ENCODE measurements at regions not wholly inside any gene's neighbourhood (a gene's known extent, or its start where the extent isn't known, plus 50 kb on each side); places are given as distances from the start of the nearest gene placed in this dataset.
A peak's percentile ranks its signal among the peaks of the same experiment; 100 is the strongest.

DNA sequence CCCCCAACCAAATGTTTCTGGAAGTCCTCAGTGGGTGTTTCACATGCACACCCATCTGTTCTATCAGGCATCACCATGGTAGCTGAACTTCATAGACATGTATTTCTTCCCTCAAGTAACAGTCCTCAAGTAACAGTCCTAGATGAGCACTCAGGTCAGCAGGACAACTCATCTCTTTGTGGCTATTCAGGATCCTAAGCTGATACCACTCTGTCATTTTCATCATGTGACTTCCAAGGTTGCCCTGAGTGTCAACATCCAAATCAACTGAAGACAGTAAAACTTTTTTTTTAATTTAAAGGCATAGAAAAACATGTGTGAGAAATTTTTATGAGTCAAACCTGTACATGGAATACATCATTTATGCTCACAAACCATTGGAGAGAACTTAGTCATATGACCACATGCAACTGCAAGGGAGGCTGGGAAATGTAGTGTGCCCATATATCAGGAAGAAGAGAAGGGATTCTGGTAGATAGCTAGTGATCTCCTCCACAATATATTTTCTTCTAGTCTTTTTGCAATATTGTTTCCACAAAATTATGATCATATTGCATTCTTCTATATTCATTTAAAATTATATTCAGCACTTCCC, 64.2 kb upstream of the FST start:
- no peak for DNase-seq

- DNase-seq: no peak
These were observed 62.0 kb upstream of the FST start for GRCh38 chr5:53418409-53418808.

DNA sequence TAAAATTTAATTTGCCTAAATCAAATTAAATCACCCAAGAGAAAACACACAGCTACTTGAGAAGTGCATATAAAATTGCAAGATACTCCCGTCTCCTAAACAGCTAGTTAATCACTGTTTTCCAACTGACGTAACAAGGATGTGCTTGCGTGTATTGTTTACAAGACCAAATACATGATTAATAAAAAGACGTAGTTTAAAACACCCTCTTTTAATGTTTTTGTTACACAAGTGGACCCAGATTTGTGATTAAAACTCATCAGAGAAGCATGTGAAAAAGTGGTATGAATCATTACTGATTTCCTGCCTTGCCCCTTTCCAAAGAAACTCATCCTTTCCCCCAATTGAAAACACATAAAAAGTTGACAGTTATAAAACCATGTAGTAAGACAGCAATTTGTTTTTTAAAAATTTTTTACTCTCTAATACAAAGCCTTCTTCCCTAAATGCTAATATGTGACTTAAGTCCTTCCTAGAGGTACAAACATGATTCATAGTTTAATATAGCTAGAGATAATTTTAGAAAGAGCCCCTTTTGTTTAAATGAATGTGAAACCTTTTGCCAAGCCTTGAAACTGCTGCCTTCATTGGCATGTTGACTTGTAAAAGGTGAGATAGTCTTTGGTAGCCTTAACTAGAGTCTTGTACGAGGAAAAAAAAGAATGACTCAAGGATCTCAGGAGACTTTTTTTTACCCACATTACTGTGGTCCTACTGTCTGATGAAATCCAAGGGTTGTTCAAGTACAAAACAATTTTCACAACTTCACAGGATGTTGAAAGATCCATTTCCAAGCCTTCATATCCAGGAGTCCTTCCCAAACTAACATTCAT, 61.4 kb upstream of the FST start:
- no peak for DNase-seq

- no peak for DNase-seq
These were observed 57.9 kb upstream of the FST start for GRCh38 chr5:53422539-53422938.

- DNase-seq: no peak
These were observed 56.7 kb upstream of the FST start for GRCh38 chr5:53423724-53424123.

- no peak for DNase-seq
These were observed 55.5 kb upstream of the FST start for GRCh38 chr5:53424686-53425615.

DNA sequence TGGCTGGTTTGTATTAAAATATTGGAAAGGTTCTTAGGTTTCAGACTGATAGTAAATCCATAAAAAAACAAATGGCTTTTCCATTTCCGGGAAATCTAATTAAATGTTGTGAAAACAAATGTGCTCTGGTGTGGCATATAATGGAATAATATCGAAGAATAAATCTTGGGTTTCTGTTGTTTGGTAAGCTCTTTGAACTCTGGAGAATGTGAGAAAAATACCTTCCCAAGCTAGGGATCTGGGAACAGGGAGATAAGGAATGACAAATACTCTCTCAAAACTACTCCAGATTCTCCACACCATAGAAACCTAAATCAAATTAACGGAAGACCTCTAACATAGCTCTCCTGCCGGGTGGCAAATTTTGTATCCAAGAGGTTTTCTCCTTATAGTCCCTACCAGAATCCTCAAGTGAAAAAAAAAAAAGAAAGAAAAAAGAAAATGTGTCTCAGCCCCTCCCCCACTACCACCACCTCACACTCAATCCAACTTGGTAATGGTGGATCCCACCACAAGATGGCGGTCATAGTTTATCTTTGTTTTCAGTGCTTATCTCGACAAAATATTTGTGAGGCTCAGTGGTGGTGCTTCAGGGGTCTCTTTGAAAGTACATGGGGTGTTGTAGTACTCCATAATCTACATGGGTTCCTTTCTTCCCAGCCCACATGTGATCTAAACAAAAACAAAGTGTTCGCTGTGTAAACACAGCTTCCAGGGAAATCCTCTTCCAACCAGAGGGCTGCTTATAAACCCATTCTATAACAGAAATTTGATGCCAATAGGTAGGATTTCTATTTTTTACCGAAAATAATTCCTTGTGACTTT, 54.5 kb upstream of the FST start:
- no peak for DNase-seq

- DNase-seq: no peak
These were observed 54.0 kb upstream of the FST start for GRCh38 chr5:53426512-53426830.

GRCh38 chr5:53426878-53427277, 53.6 kb upstream of the FST start:
- no peak for DNase-seq

- DNase-seq: no peak
These were observed 52.5 kb upstream of the FST start for GRCh38 chr5:53427965-53428364.

GRCh38 chr5:53429706-53430105, 50.7 kb upstream of the FST start:
- DNase-seq: no peak

DNA sequence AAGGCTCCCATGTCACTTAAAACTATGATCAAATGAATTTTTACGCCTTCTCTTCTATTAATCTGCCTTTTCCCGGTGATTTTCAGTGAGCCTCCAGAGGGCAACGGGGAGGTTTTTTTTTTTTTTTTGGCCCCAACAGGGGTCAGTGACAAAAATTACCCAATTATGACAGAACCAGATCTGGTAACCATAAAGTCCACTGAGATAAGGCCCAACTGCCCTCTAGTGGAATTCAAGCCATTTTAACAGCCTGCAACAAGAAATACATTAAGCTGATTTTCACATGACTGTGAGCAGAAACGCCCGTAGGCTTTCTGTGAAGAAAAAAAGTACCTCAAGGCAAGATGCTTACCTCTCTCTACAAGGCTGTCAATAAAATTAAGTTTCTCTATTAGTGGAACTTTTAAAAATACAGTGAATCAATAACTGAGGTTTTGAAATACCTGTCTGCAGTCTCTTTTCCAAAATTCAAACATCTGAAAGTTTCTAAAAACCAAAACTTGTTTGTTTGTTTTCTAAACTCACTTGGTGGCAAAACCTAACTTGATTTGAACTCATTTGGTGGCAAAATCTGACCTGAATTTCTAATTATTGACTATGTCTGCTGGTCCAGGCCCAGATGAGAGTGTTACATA, 49.7 kb upstream of the FST start:
- peak in 1 of 2 donors; percentile 4 for DNase-seq

Data from right lung (tissue), 2 donors.